Mesenchymal stem cell (in vitro differentiated cells and primary cell): ENCODE measurements at regions not wholly inside any gene's neighbourhood (a gene's known extent, or its start where the extent isn't known, plus 50 kb on each side); places are given as distances from the start of the nearest gene placed in this dataset.

Experiments used
- DNase-seq: peaks from one replicate; pipeline ENCODE4 v3.0.0-alpha.2; 2013
- H2AFZ ChIP-seq: one replicate; pipeline ENCODE4 v1.6.1; 2013; ENCODE audit warnings: low read depth, mild to moderate bottlenecking, control low read depth, inconsistent platforms, low read length, moderate library complexity
- H2AK5ac ChIP-seq: 2 replicates; pipeline ENCODE4 v1.6.1; 2013; ENCODE audit warnings: low read length, moderate library complexity, mild to moderate bottlenecking, inconsistent platforms; ENCODE audit not compliant: severe bottlenecking
- H2BK120ac ChIP-seq: one replicate; pipeline ENCODE4 v1.6.1; 2013; ENCODE audit warnings: low read depth, mild to moderate bottlenecking, inconsistent platforms, low read length, moderate library complexity
- H2BK12ac ChIP-seq, 2 experiments: one replicate each; pipeline ENCODE4 v1.6.1; 2013; ENCODE audit warnings: inconsistent platforms in 2 of 2, low read length in 2 of 2, mild to moderate bottlenecking in 2 of 2, moderate library complexity in 2 of 2, control low read depth in 1 of 2
- H2BK15ac ChIP-seq: one replicate; pipeline ENCODE4 v1.6.1; 2013; ENCODE audit warnings: mild to moderate bottlenecking, low read depth, inconsistent platforms; ENCODE audit not compliant: poor library complexity, severe bottlenecking
- H2BK5ac ChIP-seq: 2 replicates; pipeline ENCODE4 v1.6.1; 2013; ENCODE audit warnings: low read depth, mild to moderate bottlenecking, low read length, control low read depth, inconsistent platforms; ENCODE audit not compliant: poor library complexity, severe bottlenecking
- H3K14ac ChIP-seq, 2 experiments: one replicate each; pipeline ENCODE4 v1.6.1; 2013; ENCODE audit warnings: inconsistent platforms in 2 of 2, low read length in 2 of 2, control low read depth in 1 of 2, mild to moderate bottlenecking in 1 of 2, moderate library complexity in 1 of 2
- H3K18ac ChIP-seq, 2 experiments: one replicate each; pipeline ENCODE4 v1.6.1; 2013; ENCODE audit warnings: inconsistent platforms in 2 of 2, low read length in 2 of 2, control low read depth in 1 of 2, low read depth in 1 of 2, mild to moderate bottlenecking in 1 of 2
- H3K23ac ChIP-seq, 2 experiments: one replicate each; pipeline ENCODE4 v1.6.1; 2013; ENCODE audit warnings: inconsistent platforms in 2 of 2, low read length in 2 of 2, mild to moderate bottlenecking in 2 of 2, moderate library complexity in 2 of 2, control low read depth in 1 of 2
- H3K27ac ChIP-seq: 2 replicates; pipeline ENCODE4 v1.5.1; 2013; ENCODE audit warnings: mild to moderate bottlenecking, moderate library complexity, low read length, control low read depth, inconsistent platforms; ENCODE audit not compliant: poor library complexity, severe bottlenecking
- H3K27me3 ChIP-seq, 2 experiments: 2 replicates each; pipeline versions ENCODE4 v1.6.1 to v1.7.0; 2013; ENCODE audit warnings: low read length in 2 of 2, mild to moderate bottlenecking in 2 of 2, moderate library complexity in 2 of 2, control low read depth in 1 of 2, inconsistent platforms in 1 of 2; ENCODE audit not compliant: control insufficient read depth in 1 of 2, insufficient read depth in 1 of 2
- H3K36me3 ChIP-seq, 2 experiments: 2 replicates each; pipeline versions ENCODE4 v1.6.1 to v1.7.0; 2013; ENCODE audit warnings: low read length in 2 of 2, control low read depth in 1 of 2, inconsistent platforms in 1 of 2, low read depth in 1 of 2, mild to moderate bottlenecking in 1 of 2; ENCODE audit not compliant: insufficient read depth in 2 of 2, control insufficient read depth in 1 of 2
- H3K4ac ChIP-seq, 2 experiments: one replicate each; pipeline ENCODE4 v1.6.1; 2013; ENCODE audit warnings: inconsistent platforms in 2 of 2, low read length in 2 of 2, mild to moderate bottlenecking in 2 of 2, moderate library complexity in 2 of 2, control low read depth in 1 of 2, low read depth in 1 of 2
- H3K4me1 ChIP-seq: 2 replicates; pipeline ENCODE4 v1.6.1; 2013; ENCODE audit warnings: low read depth, low read length, control low read depth; ENCODE audit not compliant: control insufficient read depth, insufficient read depth
- H3K4me2 ChIP-seq: 2 replicates; pipeline ENCODE4 v1.6.1; 2013; ENCODE audit warnings: low read length, mild to moderate bottlenecking, inconsistent platforms; ENCODE audit not compliant: poor library complexity, severe bottlenecking
- H3K4me3 ChIP-seq, 2 experiments: 2 replicates each; pipeline versions ENCODE4 v1.5.1 to v1.7.0; 2013; ENCODE audit warnings: low read length in 2 of 2, mild to moderate bottlenecking in 2 of 2, control low read depth in 1 of 2, low read depth in 1 of 2; ENCODE audit not compliant: insufficient read depth in 1 of 2
- H3K79me1 ChIP-seq: replicated peaks from 2 replicates; pipeline ENCODE4 v1.6.1; 2013; ENCODE audit warnings: mild to moderate bottlenecking, control low read depth, low read length, inconsistent platforms; ENCODE audit not compliant: poor library complexity, severe bottlenecking
- H3K9ac ChIP-seq: 2 replicates; pipeline ENCODE4 v1.7.0; 2013; ENCODE audit warnings: mild to moderate bottlenecking, low read length, moderate library complexity
- H3K9me3 ChIP-seq: 2 replicates; pipeline ENCODE4 v1.7.0; 2013; ENCODE audit warnings: mild to moderate bottlenecking, low read length; ENCODE audit not compliant: control insufficient read depth
- H4K8ac ChIP-seq: one replicate; pipeline ENCODE4 v1.6.1; 2013; ENCODE audit warnings: inconsistent platforms, mild to moderate bottlenecking, low read length, moderate library complexity
- H4K91ac ChIP-seq: one replicate; pipeline ENCODE4 v1.6.1; 2013; ENCODE audit warnings: mild to moderate bottlenecking, low read length, inconsistent platforms
- WGBS: methylation state at CpG from one replicate; pipeline ENCODE4 v1.1.7; 2013; ENCODE audit warnings: mixed read lengths; 5-methylcytosine and 5-hydroxymethylcytosine counted together

DNA sequence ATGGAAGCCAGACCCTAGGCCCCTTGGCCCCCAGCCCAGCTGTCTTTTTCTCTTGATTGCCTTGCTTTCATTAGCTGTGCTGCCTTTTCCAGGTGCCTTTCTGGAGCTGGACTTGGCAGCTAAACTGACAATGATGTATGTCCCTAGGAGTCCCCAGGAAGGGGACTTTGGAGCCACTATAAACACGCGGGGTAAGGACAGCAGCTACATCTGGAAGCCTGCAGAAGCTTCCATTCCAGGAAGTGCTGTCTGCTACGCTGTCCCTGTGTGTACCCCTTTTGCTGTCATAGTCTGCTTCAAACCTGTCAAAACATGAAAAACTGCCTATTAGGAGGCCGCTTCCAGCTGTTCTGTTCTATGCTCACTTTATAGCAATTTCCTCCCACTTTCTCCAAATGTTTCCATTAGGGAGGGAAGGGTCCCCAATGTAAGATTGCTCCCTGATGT lies 153.3 kb upstream of the RAG2 start:
- no peak overlapping the region for H3K4ac ChIP-seq
- peaks cover 0 to 24% of the 10 kb centered on the region in 2 experiments for H3K27me3 ChIP-seq
- H4K8ac ChIP-seq = no peak overlapping the region
- no peak overlapping the region for H3K23ac ChIP-seq
- no peak overlapping the region for H3K4me3 ChIP-seq
- H2BK120ac ChIP-seq = no peak overlapping the region
- H2AK5ac ChIP-seq = no peak overlapping the region
- no peak overlapping the region for H4K91ac ChIP-seq
- no peak overlapping the region for H3K27ac ChIP-seq
- no peak overlapping the region for H2AFZ ChIP-seq
- no peak for DNase-seq
- H2BK15ac ChIP-seq = no peak overlapping the region
- no peak overlapping the region for H3K9ac ChIP-seq
- H3K14ac ChIP-seq = no peak overlapping the region
- no peaks in the 10 kb centered on the region for H3K4me1 ChIP-seq
- no peaks in the 10 kb centered on the region for H3K36me3 ChIP-seq
- H3K18ac ChIP-seq = no peak overlapping the region
- H3K4me2 ChIP-seq = no peak overlapping the region
- no peak overlapping the region for H2BK12ac ChIP-seq
- 10% methylated on average over 4 of the region's 4 CpGs for WGBS
- no peaks in the 10 kb centered on the region for H3K79me1 ChIP-seq
- no peaks in the 10 kb centered on the region for H3K9me3 ChIP-seq
- no peak overlapping the region for H2BK5ac ChIP-seq

- H2BK12ac ChIP-seq = no peak overlapping the region
These were observed 152.3 kb upstream of the RAG2 start for GRCh38 chr11:36750349-36750748.

DNA sequence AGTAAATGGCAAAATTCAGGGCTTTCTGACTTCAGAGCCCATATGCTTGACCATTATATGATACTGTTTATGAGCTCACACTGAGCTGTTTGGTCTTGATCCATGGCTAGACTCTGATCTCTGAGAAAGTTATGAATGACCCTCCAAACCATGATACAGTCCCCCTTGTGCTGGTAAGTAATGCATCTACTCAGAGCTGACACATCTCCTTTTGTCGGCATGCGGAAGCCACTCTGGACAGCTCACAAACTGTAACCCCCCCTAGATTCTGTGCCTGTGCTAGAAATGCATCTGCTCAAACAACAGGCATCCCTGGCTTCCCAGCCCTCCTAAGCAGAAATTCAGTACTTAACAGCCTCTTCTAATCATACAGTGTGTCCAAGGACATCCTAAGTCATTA lies 150.8 kb upstream of the RAG2 start:
- Histone ChIP-seq H3K4me2 (no peak overlapping the region), H2AFZ (no peak overlapping the region), H3K36me3 (no peaks in the 10 kb centered on the region), H3K27ac (no peak overlapping the region), H2AK5ac (no peak overlapping the region), H3K4me3 (no peak overlapping the region), H3K9ac (peak overlapping the region; percentile 20), H3K4me1 (no peaks in the 10 kb centered on the region), H2BK5ac (no peak overlapping the region), H3K18ac (no peak overlapping the region), H3K4ac (no peak overlapping the region), H4K8ac (no peak overlapping the region), H3K23ac (no peak overlapping the region), H3K9me3 (no peaks in the 10 kb centered on the region), H3K79me1 (no peaks in the 10 kb centered on the region), H3K27me3 (peaks cover 0 to 27% of the 10 kb centered on the region in 2 experiments), H2BK15ac (no peak overlapping the region), H3K14ac (no peak overlapping the region), H2BK120ac (no peak overlapping the region), H2BK12ac (no peak overlapping the region), H4K91ac (no peak overlapping the region)
- DNase-seq = no peak
- WGBS = 71% methylated on average over 2 of the region's 2 CpGs

More at GRCh38 chr11:36750349-36750748, 152.3 kb upstream of the RAG2 start:
- H4K91ac ChIP-seq = no peak overlapping the region
- no peak overlapping the region for H2BK120ac ChIP-seq
- H3K14ac ChIP-seq = no peak overlapping the region
- H3K36me3 ChIP-seq = no peaks in the 10 kb centered on the region
- H3K4ac ChIP-seq = no peak overlapping the region
- H3K79me1 ChIP-seq = no peaks in the 10 kb centered on the region
- H4K8ac ChIP-seq = no peak overlapping the region
- H2AFZ ChIP-seq = no peak overlapping the region
- no peak overlapping the region for H3K23ac ChIP-seq
- no peaks in the 10 kb centered on the region for H3K9me3 ChIP-seq
- no peak overlapping the region for H3K4me3 ChIP-seq
- H3K27ac ChIP-seq = no peak overlapping the region
- peaks cover 0 to 24% of the 10 kb centered on the region in 2 experiments for H3K27me3 ChIP-seq
- no peak for DNase-seq
- WGBS = 72% methylated on average over 1 of the region's 1 CpG
- H3K9ac ChIP-seq = no peak overlapping the region
- H3K18ac ChIP-seq = no peak overlapping the region
- H2AK5ac ChIP-seq = no peak overlapping the region
- no peak overlapping the region for H2BK5ac ChIP-seq
- H3K4me1 ChIP-seq = no peaks in the 10 kb centered on the region
- H3K4me2 ChIP-seq = no peak overlapping the region
- H2BK15ac ChIP-seq = no peak overlapping the region

- Histone ChIP-seq H3K9ac (no peak overlapping the region), H3K4me2 (no peak overlapping the region), H3K79me1 (no peaks in the 10 kb centered on the region), H3K18ac (no peak overlapping the region), H3K4me1 (no peaks in the 10 kb centered on the region), H2BK15ac (no peak overlapping the region), H2BK12ac (no peak overlapping the region), H4K8ac (no peak overlapping the region), H3K4ac (no peak overlapping the region), H2BK5ac (no peak overlapping the region), H3K23ac (no peak overlapping the region), H3K9me3 (no peaks in the 10 kb centered on the region), H2BK120ac (no peak overlapping the region), H2AK5ac (no peak overlapping the region), H3K27ac (no peak overlapping the region), H2AFZ (no peak overlapping the region), H3K36me3 (no peaks in the 10 kb centered on the region), H3K27me3 (peaks cover 0 to 28% of the 10 kb centered on the region in 2 experiments), H3K14ac (no peak overlapping the region), H4K91ac (no peak overlapping the region), H3K4me3 (no peak overlapping the region)
- WGBS = 41% methylated on average over 5 of the region's 7 CpGs
- peak; percentile 87 for DNase-seq
These were observed 149.1 kb upstream of the RAG2 start for GRCh38 chr11:36746886-36747710.
